ENCODE measurements at regions not wholly inside any gene's neighbourhood (a gene's known extent, or its start where the extent isn't known, plus 50 kb on each side); places are given as distances from the start of the nearest gene placed in this dataset.

GRCh38 chr2:220228310-220229006 is 601.0 kb downstream of the SLC4A3 start:
- no peak for DNase-seq

GRCh38 chr2:220240641-220241040 is 613.2 kb downstream of the SLC4A3 start:
- DNase-seq: no peak

GRCh38 chr2:220241423-220241822 is 614.0 kb downstream of the SLC4A3 start:
- DNase-seq: no peak

GRCh38 chr2:220243571-220243970 is 616.1 kb downstream of the SLC4A3 start:
- DNase-seq: no peak

DNA sequence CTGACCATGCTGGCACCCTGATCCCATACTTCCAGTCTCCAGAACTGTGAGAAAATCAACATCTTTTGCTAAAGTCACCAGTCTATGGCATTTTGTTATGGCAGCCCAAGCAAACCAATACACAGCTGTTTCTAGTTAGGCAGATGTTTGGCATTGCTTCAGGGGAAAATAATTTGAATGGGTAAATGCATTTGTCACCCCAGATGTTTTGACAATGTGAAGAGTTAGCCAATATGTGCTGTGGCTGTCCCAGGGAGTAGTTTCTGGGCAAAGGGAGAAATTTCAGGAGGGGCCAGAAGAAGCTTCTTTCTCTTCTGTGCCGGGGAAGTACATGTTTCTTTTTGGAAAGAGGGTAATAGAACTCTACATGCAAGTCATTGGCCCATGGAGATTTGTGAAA is 619.0 kb downstream of the SLC4A3 start:
- no peak for DNase-seq

DNA sequence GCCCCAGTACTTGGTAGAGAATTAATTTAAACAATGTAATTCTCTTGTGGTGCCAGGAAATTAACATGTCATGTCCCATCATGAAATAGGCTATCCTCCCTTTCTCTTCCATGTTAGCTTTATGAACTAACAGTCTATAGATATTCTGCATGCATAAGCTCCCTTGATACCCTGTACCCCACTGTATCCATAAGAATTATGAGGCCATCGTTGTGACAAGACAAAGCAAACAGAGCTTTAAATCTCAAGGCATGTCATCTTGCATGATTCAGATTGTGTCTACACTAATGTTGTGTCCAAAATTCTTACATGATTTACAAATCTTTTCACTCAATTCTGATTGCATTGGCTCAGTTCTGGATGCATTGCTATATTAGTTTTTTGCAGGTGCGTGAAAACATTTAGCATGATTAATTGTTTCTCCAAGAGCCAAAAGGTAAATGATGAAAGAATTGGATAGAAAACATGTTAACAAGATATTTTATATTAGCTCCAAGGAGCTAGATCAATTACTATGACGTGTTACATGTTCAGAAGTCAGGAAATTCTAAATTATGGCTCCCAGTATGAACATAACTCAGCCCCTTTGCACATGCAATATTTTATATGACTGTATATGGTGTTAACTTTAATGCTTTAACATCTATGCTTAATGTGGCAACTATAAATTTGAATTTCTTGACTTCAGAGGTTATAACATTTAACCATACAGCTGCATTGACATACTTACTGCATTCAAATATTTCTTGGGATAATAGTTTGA is 620.3 kb downstream of the SLC4A3 start:
- DNase-seq: no peak

DNA sequence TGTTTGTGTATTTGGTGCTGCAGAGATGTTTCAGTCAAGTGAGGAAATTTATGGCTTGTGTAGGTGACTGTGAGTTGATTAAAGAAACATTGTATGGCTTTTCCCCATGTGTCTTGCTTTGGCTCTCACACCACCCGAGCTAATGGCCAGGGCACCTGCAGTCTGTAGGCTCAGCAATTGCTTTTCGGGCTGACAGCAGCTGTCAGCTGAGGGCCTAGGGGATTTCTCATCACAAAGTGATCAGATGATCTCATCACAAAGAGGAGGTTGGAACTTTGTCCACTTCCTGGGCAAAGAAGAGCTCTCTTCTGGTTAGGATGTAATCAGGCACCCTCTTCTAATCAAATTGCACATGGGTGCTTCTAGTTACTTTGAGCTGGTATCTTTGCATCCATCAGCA is 632.2 kb downstream of the SLC4A3 start:
- peak; percentile 47 for DNase-seq

GRCh38 chr2:220263300-220263699 is 635.9 kb downstream of the SLC4A3 start:
- no peak for DNase-seq

GRCh38 chr2:220269367-220269766 is 641.9 kb downstream of the SLC4A3 start:
- DNase-seq: no peak

DNA sequence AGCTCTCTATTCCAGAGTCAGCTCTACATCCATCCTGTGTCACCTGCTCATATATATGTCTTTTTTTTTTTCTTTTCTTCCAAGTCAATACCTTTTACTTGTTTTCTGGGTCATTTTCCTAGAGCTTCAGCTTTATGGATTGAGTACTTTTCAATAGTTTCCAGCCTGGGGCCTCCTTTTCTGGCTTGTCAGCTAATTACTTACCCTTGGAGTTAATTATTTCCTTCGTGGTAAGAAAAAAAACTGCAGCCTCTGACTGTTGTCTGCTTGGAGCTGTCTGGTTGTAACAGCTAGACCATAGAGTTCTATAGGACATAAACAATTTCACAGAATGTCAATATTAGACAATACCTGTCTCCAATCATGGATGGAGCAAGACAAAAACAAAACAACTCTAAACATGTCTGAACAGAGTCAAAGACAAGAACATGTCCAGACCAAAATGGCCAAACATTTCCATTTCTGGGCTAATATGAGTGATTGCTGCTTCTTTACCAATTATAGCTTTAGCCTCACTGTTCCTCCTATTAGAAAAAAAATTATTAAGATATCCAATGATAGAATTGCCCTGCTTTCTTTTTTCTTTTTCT is 643.1 kb downstream of the SLC4A3 start:
- no peak for DNase-seq

DNA sequence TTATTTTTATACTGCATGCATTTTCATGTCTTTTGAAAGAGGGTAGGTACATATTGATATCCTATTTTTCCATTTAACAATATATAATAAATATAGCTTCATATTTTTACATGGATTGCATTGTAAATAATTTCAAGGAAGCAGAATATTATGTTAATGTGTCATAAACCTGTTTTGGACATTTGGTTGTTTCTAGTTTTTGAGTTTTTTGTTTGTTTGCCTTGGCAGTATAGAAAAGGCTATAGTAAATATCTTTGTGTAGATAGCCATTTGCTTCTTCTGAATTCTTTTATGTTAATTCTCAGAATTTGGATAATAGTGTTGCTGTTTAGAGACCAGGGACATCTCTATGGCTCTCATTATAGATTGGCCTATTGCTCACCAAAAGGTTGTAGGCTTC is 645.2 kb downstream of the SLC4A3 start:
- DNase-seq: no peak

- no peak for DNase-seq
Measured at GRCh38 chr2:220273082-220273481, 645.7 kb downstream of the SLC4A3 start.

DNA sequence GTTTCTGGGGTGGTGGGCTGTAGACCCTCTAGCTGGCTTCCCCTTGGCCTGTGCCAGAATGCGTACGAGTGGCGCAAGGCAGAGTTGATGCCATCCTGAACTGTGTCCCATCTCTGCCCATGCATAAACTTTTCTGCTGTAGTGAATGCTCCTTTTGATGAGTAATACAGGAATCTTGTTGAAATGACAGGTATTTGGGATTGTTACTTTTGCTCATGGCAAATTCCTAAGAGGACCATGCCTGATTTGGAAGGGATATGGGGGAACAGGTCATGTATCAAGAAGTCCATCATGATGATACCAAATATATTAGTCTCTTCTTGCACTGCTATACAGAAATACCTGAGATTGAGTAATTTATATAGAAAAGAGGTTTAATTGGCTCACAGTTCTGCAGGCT is 648.0 kb downstream of the SLC4A3 start:
- no peak for DNase-seq

DNA sequence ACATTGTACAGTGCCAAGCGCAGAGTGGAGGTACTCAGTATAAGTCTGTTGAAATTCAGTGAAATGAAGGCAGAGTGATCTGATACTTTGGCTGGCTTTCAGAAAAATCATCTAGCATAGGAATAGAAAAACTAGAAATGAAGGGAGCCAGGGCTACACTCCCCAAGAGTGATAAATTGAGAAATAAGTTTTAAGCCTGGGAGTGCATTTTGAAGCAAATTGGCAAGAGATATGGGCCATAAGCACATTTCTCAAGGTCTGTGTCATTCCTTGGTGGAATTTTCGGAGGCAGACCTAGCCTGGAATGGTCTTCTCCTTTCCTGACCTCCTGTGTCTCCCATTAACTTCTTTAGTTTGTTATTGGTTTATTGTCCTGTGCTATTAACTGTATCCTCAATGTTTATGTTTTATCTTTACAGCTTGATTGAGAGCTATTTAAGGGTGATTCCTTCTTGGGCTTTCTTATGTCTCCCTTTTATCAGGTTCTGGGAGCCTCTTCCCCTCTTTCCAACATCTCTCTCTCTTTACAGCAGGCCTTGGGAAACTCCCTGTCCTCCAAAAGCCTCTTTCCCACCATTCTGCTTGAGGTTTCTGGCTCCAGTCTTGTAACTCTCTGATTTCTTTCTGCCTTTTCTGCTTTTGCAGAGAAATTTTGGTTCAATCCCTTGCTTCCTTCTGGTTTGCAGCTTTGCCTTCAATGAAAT is 649.5 kb downstream of the SLC4A3 start:
- no peak for DNase-seq

DNA sequence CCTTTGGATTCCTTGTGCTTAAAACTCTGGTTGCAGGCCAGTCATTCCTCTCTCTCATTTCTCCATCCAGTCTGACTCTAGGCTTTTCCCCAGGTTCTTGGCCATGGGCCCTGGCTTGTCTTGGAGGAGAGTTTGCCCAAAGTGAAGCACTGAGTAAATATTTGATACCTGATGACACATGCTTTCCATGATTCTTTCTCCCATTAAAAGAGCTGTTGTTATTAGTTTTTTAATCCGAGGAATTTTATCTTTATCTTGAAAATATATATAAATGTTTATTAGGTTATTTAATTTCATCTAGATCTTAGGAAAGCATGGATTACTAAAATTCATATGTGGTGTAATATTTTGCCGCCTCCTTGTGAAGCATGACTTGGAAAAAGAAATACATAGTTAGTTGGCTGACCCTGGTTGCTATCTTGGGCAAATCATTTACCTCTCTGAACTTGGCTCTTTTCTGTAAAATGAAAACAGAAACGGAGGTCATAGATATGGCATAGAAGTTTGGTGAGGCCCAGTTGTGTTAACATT is 650.1 kb downstream of the SLC4A3 start:
- DNase-seq: no peak

GRCh38 chr2:220278022-220278421 is 650.6 kb downstream of the SLC4A3 start:
- DNase-seq: no peak

GRCh38 chr2:220279372-220279771 is 651.9 kb downstream of the SLC4A3 start:
- DNase-seq: no peak

DNA sequence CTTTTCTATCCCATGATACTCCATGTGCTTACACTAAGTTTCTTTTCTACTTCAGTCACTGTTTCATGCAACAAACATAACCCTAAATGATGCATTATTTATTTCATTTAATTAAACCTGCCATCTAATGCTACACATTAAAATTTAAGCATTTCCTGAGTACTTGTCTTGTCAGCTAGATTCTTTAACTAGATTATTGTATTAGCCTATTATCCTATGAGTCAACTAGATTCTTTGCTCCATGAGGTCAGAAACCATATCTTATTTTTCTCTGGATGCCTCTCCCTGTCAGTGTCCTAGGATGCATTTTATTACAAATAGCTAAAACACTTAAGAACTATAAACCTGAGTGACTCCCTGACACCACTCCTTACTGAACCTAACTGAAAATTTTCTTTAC is 652.4 kb downstream of the SLC4A3 start:
- no peak for DNase-seq

DNA sequence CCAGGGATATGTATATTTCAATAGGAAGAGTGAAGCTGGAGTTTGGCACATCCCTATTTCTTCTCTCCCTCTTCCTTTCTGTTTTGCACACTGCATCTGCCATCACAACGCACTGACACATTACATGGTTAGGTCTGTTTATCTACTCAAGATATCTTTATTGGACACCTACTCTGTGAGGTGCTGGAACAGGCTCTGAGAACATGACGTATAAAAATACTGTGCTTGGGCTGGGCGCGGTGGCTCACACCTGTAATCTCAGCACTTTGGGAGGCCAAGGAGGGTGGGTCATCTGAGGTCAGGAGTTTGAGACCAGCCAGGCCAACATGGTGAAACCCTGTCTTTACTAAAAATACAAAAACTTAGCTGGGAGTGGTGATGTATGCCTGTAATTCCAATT is 653.3 kb downstream of the SLC4A3 start:
- no peak for DNase-seq

GRCh38 chr2:220281771-220282170 is 654.3 kb downstream of the SLC4A3 start:
- DNase-seq: no peak

GRCh38 chr2:220282236-220282635 is 654.8 kb downstream of the SLC4A3 start:
- DNase-seq: no peak

DNA sequence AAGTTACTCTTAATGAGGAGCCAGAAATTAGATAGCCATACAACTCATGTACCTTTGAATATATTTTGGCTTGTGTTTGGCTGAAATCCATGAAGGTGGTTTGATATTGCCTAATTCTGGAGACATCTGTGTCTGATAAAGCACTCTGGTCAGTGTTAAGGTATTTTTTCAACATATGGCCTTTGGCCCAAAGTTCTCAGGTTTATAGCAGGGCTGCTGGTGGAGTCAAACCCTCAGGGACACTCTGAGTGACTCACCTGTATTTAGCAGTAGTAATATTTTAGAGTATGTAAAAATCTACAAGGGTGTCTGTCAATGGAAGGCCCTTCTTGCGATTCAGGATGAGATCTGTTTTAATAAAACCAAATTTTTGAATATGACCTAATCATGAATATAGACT is 666.5 kb downstream of the SLC4A3 start:
- no peak for DNase-seq

DNA sequence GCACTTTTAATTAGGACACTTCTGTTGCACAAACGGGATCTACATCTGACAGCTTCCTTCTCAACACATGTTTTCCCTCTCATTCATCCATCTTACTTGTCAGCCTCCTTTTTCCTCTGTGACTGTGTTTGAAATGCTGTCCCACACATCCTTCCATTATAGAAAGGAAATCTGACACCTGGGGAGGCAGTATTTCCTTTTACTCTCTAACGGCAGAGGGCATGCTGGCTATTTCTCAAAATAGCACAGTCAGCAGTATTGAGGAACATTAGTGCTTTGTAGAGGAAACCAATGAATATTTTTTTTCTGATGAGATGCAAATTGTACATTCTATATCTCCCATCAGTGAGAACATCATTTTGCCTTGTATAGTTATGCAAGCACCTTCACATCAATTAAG is 668.7 kb downstream of the SLC4A3 start:
- DNase-seq: peak; percentile 32
